SJSA1 (cell line): ENCODE measurements at regions not wholly inside any gene's neighbourhood (a gene's known extent, or its start where the extent isn't known, plus 50 kb on each side); places are given as distances from the start of the nearest gene placed in this dataset.
"Not testable (repeated sequence)": the region's sequence is repeated elsewhere in the genome, so short reads cannot be mapped to it uniquely, and the experiment has no call there.

Experiments
- DNase-seq, 2 experiments: peaks; one replicate each; pipeline ENCODE4 v3.0.0-alpha.2; 2015 to 2020; ENCODE audit warnings: low spot score in 2 of 2, low read depth in 1 of 2
- H3K27ac ChIP-seq: fragments of 250-450 bp; sonication (Bioruptor Pico); 2 replicates; pipeline ENCODE4 v1.5.1; 2020; ENCODE audit warnings: mild to moderate bottlenecking, moderate library complexity
- H3K27me3 ChIP-seq: fragments of 250-450 bp; sonication (Bioruptor Pico); replicated peaks from 2 replicates; pipeline ENCODE4 v1.5.1; 2020; ENCODE audit warnings: mild to moderate bottlenecking, moderate library complexity
- H3K36me3 ChIP-seq: fragments of 250-450 bp; sonication (Bioruptor Pico); 2 replicates; pipeline ENCODE4 v1.5.1; 2020; ENCODE audit warnings: mild to moderate bottlenecking
- H3K4me1 ChIP-seq: fragments of 250-450 bp; sonication (Bioruptor Pico); replicated peaks from 2 replicates; pipeline ENCODE4 v1.6.1; 2021; ENCODE audit warnings: mild to moderate bottlenecking
- H3K4me3 ChIP-seq: fragments of 250-450 bp; sonication (Bioruptor Pico); 2 replicates; pipeline ENCODE4 v1.5.1; 2020; ENCODE audit warnings: mild to moderate bottlenecking
- H3K9me3 ChIP-seq: fragments of 250-450 bp; sonication (Bioruptor Pico); replicated peaks from 2 replicates; pipeline ENCODE4 v1.5.1; 2020; ENCODE audit warnings: mild to moderate bottlenecking

DNA sequence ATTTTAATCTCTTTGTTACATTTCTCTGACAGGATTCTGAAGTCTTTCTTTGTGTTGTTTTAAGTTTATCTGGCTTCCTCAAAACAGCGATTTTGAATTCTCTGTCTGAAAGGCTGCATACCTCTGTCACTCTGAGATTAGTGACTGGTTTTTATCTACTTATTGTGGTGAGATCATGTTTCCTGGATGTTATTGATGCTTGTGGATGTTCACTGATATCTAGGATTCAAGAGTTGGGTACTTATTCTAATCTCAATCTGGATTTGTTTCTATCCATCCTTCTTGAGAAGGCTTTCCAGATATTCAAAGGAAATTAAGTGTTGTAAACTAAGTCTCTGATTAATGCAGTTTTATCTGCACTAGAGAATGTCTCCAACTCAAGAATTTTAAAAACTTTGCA, 1076.1 kb upstream of the ADGRB3 start:
- DNase-seq, result no peak
- H3K27me3 ChIP-seq, result no peaks in the 10 kb centered on the region
- no peaks in the 10 kb centered on the region for H3K36me3 ChIP-seq

GRCh38 chr6:67544851-67545452, 1090.1 kb upstream of the ADGRB3 start:
- DNase-seq, result no peak
- Histone ChIP-seq H3K36me3 (no peaks in the 10 kb centered on the region), H3K27me3 (no peaks in the 10 kb centered on the region), H3K4me3 (no peak overlapping the region), H3K9me3 (peaks cover 10% of the 10 kb centered on the region), H3K4me1 (no peaks in the 10 kb centered on the region), H3K27ac (no peak overlapping the region)

More for the DNA sequence above, 1076.1 kb upstream of the ADGRB3 start:
- Histone ChIP-seq H3K4me1 (no peaks in the 10 kb centered on the region), H3K9me3 (no peaks in the 10 kb centered on the region), H3K27ac (no peak overlapping the region), H3K4me3 (no peak overlapping the region)

DNA sequence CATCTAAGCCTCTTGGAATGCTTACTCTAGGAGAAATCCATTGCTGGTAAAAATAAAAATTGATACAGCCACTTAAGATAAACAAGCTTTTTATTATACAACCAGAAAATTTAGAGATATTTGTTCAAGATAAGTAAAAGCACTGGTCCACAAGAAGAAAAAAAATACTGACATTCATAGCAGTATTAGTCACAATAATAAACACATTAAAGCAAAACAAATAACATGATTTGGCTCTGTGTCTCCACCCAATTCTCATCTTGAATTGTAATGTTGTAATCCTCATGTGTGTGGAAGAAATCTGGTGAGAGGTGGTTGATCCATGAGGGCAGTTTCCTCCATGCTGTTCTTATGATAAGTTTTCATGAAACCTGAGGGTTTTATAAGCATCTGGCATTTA, 1093.5 kb upstream of the ADGRB3 start:
- H3K9me3 ChIP-seq, result peaks cover 15% of the 10 kb centered on the region
- H3K27ac ChIP-seq, result no peak overlapping the region
- no peaks in the 10 kb centered on the region for H3K36me3 ChIP-seq
- no peaks in the 10 kb centered on the region for H3K4me1 ChIP-seq
- DNase-seq, result no peak
- H3K27me3 ChIP-seq, result no peaks in the 10 kb centered on the region
- H3K4me3 ChIP-seq, result no peak overlapping the region

- Histone ChIP-seq H3K9me3 (peaks cover 9% of the 10 kb centered on the region; the same call in 1 of the 2 replicates), H3K27ac (no peak overlapping the region), H3K4me1 (no peaks in the 10 kb centered on the region), H3K36me3 (no peaks in the 10 kb centered on the region), H3K4me3 (no peak overlapping the region), H3K27me3 (no peaks in the 10 kb centered on the region)
- DNase-seq, result no peak
Measured at GRCh38 chr6:67538032-67538431, 1097.0 kb upstream of the ADGRB3 start.

DNA sequence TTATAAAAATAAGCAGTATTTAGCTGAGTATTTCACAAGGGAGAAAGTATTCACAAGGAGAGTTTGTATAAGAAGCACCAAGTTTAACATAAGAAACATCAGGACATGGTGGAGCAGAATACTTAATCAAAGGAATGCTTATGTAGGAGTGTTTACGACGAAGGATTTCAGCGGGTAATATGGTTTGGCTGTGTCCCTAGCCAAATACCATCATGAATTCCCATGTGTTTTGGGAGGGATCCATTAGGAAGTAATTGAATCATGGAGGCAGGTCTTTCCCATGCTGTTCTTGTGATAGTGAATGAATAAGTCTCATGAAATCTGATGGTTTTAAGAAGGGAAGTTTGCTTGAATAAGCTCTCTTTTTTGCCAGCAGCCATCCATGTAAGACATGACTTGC, 1099.1 kb upstream of the ADGRB3 start:
- H3K36me3 ChIP-seq, result no peaks in the 10 kb centered on the region
- no peak overlapping the region for H3K4me3 ChIP-seq
- H3K27ac ChIP-seq, result no peak overlapping the region
- DNase-seq, result no peak
- H3K27me3 ChIP-seq, result no peaks in the 10 kb centered on the region
- H3K4me1 ChIP-seq, result no peaks in the 10 kb centered on the region
- peaks cover 5% of the 10 kb centered on the region; the same call in 1 of the 2 replicates for H3K9me3 ChIP-seq

- no peak for DNase-seq
- Histone ChIP-seq H3K27me3 (no peaks in the 10 kb centered on the region), H3K4me3 (no peak overlapping the region), H3K27ac (no peak overlapping the region), H3K36me3 (no peaks in the 10 kb centered on the region), H3K4me1 (no peaks in the 10 kb centered on the region), H3K9me3 (no peaks in the 10 kb centered on the region; the same call in 1 of the 2 replicates)
Measured at GRCh38 chr6:67506352-67506751, 1128.7 kb upstream of the ADGRB3 start.

GRCh38 chr6:67501755-67502154, 1133.3 kb upstream of the ADGRB3 start:
- Histone ChIP-seq H3K4me3 (no peak overlapping the region), H3K36me3 (no peaks in the 10 kb centered on the region), H3K4me1 (no peaks in the 10 kb centered on the region), H3K9me3 (no peaks in the 10 kb centered on the region; the same call in 1 of the 2 replicates), H3K27ac (no peak overlapping the region), H3K27me3 (no peaks in the 10 kb centered on the region)
- no peak for DNase-seq

GRCh38 chr6:67497749-67498148, 1137.3 kb upstream of the ADGRB3 start:
- H3K4me1 ChIP-seq, result no peaks in the 10 kb centered on the region
- no peak overlapping the region for H3K27ac ChIP-seq
- DNase-seq, result no peak
- H3K9me3 ChIP-seq, result no peaks in the 10 kb centered on the region
- H3K36me3 ChIP-seq, result no peaks in the 10 kb centered on the region
- H3K27me3 ChIP-seq, result no peaks in the 10 kb centered on the region
- no peak overlapping the region for H3K4me3 ChIP-seq

GRCh38 chr6:67496191-67496590, 1138.9 kb upstream of the ADGRB3 start:
- Histone ChIP-seq H3K9me3 (no peaks in the 10 kb centered on the region), H3K4me3 (no peak overlapping the region), H3K36me3 (no peaks in the 10 kb centered on the region), H3K27ac (no peak overlapping the region), H3K4me1 (no peaks in the 10 kb centered on the region), H3K27me3 (no peaks in the 10 kb centered on the region)
- DNase-seq, result no peak

GRCh38 chr6:67493682-67494081, 1141.4 kb upstream of the ADGRB3 start:
- H3K9me3 ChIP-seq, result no peaks in the 10 kb centered on the region
- no peaks in the 10 kb centered on the region for H3K36me3 ChIP-seq
- DNase-seq, result no peak
- H3K4me1 ChIP-seq, result no peaks in the 10 kb centered on the region
- H3K4me3 ChIP-seq, result no peak overlapping the region
- H3K27me3 ChIP-seq, result no peaks in the 10 kb centered on the region
- H3K27ac ChIP-seq, result no peak overlapping the region

GRCh38 chr6:67475700-67476099, 1159.4 kb upstream of the ADGRB3 start:
- Histone ChIP-seq H3K27me3 (no peaks in the 10 kb centered on the region), H3K36me3 (no peaks in the 10 kb centered on the region), H3K9me3 (peaks cover 3% of the 10 kb centered on the region; the same call in 1 of the 2 replicates), H3K4me1 (no peaks in the 10 kb centered on the region), H3K4me3 (no peak overlapping the region), H3K27ac (no peak overlapping the region)
- no peak for DNase-seq

DNA sequence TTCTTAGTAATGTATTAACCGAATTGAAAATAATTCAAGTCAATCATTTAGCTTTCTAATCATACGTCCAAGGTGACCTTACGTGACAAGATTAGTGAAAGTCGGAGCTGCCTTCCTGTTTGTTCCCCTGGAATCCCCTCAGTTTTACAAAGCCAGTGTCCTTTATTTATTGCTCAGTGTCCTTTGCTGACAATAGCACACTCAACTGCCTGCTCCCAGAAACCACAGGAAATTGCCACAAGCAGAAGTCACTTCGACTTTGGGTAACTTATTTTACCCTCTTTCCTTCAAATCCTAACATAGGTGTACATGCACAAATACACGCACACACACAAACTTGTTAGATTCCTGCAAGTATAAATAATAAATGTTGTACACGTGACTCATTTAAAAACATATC, 1167.7 kb upstream of the ADGRB3 start:
- Histone ChIP-seq H3K9me3 (no peaks in the 10 kb centered on the region), H3K36me3 (no peaks in the 10 kb centered on the region), H3K27me3 (no peaks in the 10 kb centered on the region), H3K27ac (no peak overlapping the region), H3K4me1 (no peaks in the 10 kb centered on the region), H3K4me3 (no peak overlapping the region)
- DNase-seq, result no peak

- not testable (repeated sequence) for H3K9me3 ChIP-seq, H3K4me1 ChIP-seq, H3K27ac ChIP-seq, DNase-seq, H3K27me3 ChIP-seq, H3K4me3 ChIP-seq, H3K36me3 ChIP-seq
Measured at GRCh38 chr6:67462725-67463124, 1172.4 kb upstream of the ADGRB3 start.

GRCh38 chr6:67459556-67459955, 1175.5 kb upstream of the ADGRB3 start:
- Histone ChIP-seq H3K4me1 (no peaks in the 10 kb centered on the region), H3K27me3 (no peaks in the 10 kb centered on the region)
- no peak for DNase-seq

DNA sequence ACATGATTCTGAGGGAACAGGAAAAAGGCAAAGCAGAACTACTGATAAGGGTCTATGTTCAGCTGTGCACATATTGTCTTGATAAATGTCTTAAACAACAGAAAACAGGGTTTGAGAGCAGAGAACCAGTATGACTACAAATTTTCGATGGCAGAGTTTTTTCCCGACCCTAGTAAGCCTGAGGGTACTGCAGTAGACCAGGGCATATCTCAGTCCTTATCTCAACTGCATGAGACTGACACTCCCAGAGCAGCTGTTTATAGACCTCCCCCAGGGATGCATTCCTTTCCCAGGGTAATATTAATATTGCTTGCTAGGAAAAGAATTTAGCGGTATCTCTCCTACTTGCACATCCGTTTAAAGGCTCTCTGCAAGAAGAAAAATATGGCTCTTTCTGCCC, 1176.8 kb upstream of the ADGRB3 start:
- Histone ChIP-seq H3K27me3 (no peaks in the 10 kb centered on the region), H3K36me3 (no peaks in the 10 kb centered on the region), H3K27ac (no peak overlapping the region), H3K4me1 (no peaks in the 10 kb centered on the region), H3K4me3 (no peak overlapping the region), H3K9me3 (0 out of 2 replicates have a peak, but pooled peaks cover 12% of the 10 kb centered on the region)
- DNase-seq, result no peak

More at GRCh38 chr6:67459556-67459955, 1175.5 kb upstream of the ADGRB3 start:
- Histone ChIP-seq H3K36me3 (no peaks in the 10 kb centered on the region), H3K9me3 (0 out of 2 replicates have a peak, but pooled peaks cover 9% of the 10 kb centered on the region), H3K4me3 (no peak overlapping the region), H3K27ac (no peak overlapping the region)
